RWPE2 (cell line): ENCODE measurements at regions not wholly inside any gene's neighbourhood (a gene's known extent, or its start where the extent isn't known, plus 50 kb on each side); places are given as distances from the start of the nearest gene placed in this dataset.

Experiments used
- ATAC-seq: fragments of 200-7000 bp; cut with Tn5 transposase; 3 replicates; pipeline ENCODE4 v1.9.1; 2021; ENCODE audit warnings: low read depth
- DNase-seq: peaks from one replicate; pipeline ENCODE4 v3.0.0-alpha.2; 2020; ENCODE audit warnings: low spot score
- H3K27ac ChIP-seq: fragments of 450-650 bp; 2 replicates; pipeline ENCODE4 v1.5.1; 2017; ENCODE audit warnings: mild to moderate bottlenecking; ENCODE audit not compliant: poor library complexity, severe bottlenecking
- H3K27me3 ChIP-seq: fragments of 250-450 bp; sonication (Bioruptor Pico); 2 replicates; pipeline ENCODE4 v1.5.1; 2021; ENCODE audit warnings: mild to moderate bottlenecking, moderate library complexity; ENCODE audit not compliant: insufficient read depth, poor library complexity, severe bottlenecking
- H3K36me3 ChIP-seq: fragments of 250-450 bp; sonication (Bioruptor Pico); 2 replicates; pipeline ENCODE4 v1.5.1; 2020; ENCODE audit warnings: low read depth, mild to moderate bottlenecking, moderate library complexity
- H3K4me1 ChIP-seq: fragments of 250-450 bp; sonication (Bioruptor Pico); 2 replicates; pipeline ENCODE4 v1.5.1; 2021; ENCODE audit warnings: mild to moderate bottlenecking, moderate library complexity; ENCODE audit not compliant: insufficient read depth, poor library complexity, severe bottlenecking
- H3K4me3 ChIP-seq: fragments of 250-450 bp; sonication (Bioruptor Pico); 2 replicates; pipeline ENCODE4 v1.5.1; 2021; ENCODE audit warnings: mild to moderate bottlenecking, moderate library complexity; ENCODE audit not compliant: severe bottlenecking
- H3K9me3 ChIP-seq: fragments of 250-450 bp; sonication (Bioruptor Pico); 2 replicates; pipeline ENCODE4 v1.5.1; 2021; ENCODE audit warnings: mild to moderate bottlenecking, moderate library complexity; ENCODE audit not compliant: severe bottlenecking
- TF ChIP-seq, protein P1 (sequence below): fragments of 450-650 bp; IDR thresholded peaks from one replicate; pipeline ENCODE4 v1.5.1; 2017; ENCODE audit warnings: mild to moderate bottlenecking, moderate library complexity; ENCODE audit not compliant: poor library complexity, severe bottlenecking

DNA sequence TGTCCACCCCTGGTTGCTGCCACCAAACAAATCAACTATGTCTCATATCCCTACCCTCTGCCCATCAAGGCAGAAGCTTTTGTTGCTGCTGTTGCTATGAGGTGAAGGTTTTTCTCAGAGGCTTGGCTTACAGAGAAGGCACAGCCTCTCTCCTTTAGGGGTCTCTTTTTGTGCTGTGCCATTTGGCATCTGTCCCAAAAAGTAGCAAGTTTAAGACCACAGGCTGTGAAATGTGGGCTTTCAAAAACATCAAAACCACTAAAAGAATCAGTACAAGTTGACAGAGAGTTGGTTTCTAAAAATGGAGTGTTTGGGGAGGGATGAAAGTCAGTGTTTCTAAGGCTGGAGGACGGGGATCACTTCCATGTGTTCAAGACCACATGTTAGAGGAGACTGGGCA lies 634.9 kb downstream of the BCOR start:
- Histone ChIP-seq H3K9me3 (no peaks in the 10 kb centered on the region), H3K27ac (no peak overlapping the region), H3K4me1 (no peaks in the 10 kb centered on the region), H3K4me3 (no peak overlapping the region), H3K27me3 (no peaks in the 10 kb centered on the region), H3K36me3 (no peaks in the 10 kb centered on the region)
- ATAC-seq: no peak
- TF ChIP-seq, protein P1, sequence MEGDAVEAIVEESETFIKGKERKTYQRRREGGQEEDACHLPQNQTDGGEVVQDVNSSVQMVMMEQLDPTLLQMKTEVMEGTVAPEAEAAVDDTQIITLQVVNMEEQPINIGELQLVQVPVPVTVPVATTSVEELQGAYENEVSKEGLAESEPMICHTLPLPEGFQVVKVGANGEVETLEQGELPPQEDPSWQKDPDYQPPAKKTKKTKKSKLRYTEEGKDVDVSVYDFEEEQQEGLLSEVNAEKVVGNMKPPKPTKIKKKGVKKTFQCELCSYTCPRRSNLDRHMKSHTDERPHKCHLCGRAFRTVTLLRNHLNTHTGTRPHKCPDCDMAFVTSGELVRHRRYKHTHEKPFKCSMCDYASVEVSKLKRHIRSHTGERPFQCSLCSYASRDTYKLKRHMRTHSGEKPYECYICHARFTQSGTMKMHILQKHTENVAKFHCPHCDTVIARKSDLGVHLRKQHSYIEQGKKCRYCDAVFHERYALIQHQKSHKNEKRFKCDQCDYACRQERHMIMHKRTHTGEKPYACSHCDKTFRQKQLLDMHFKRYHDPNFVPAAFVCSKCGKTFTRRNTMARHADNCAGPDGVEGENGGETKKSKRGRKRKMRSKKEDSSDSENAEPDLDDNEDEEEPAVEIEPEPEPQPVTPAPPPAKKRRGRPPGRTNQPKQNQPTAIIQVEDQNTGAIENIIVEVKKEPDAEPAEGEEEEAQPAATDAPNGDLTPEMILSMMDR: no peak
- no peak for DNase-seq

DNA sequence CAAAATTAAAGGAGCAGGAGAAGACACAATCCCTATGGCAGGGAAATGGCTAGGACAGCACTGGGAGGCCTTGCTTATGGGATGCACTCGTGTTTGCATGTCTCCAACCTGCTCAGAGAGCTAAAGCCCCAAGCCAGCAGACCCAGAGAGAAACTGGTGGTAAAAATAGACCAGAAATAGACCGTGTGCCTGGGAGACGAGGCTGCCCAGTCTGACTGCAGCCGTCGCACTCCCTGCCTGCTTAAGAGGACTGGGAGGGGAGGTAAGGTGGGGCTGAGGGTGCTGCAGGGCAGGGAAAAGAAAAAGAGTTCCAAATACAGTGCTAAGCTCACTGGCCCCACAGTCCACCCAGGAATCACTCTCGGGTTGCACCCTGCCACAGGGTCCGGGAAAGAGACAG lies 633.5 kb downstream of the BCOR start:
- H3K4me1 ChIP-seq: no peaks in the 10 kb centered on the region
- H3K9me3 ChIP-seq: no peaks in the 10 kb centered on the region
- H3K27ac ChIP-seq: no peak overlapping the region
- no peak for ATAC-seq
- TF ChIP-seq, protein P1: no peak
- no peak for DNase-seq
- H3K27me3 ChIP-seq: no peaks in the 10 kb centered on the region
- no peak overlapping the region for H3K4me3 ChIP-seq
- H3K36me3 ChIP-seq: no peaks in the 10 kb centered on the region

DNA sequence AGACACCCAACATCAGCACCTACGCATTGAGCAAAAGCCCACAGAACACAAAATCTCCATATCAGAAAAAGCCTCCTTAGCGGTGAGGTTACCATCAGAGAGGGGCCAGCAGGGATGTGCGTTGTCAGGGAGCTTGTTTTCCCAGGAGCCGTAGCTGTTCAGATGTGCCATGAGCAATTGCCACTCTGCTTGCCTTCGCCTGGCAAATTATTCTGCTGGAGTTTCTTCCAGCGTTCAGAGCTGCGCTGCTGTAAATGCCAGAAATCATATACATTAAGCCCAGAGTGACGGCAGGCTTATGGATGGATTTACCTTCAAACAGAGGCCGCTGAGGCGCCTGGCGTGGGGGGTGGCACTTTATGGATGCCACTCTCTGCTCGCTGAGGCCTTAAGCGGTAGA lies 632.3 kb downstream of the BCOR start:
- no peaks in the 10 kb centered on the region for H3K36me3 ChIP-seq
- ATAC-seq (no peak), DNase-seq (no peak)
- H3K9me3 ChIP-seq: no peaks in the 10 kb centered on the region
- H3K4me3 ChIP-seq: no peak overlapping the region
- no peak overlapping the region for H3K27ac ChIP-seq
- TF ChIP-seq, protein P1: no peak
- no peaks in the 10 kb centered on the region for H3K4me1 ChIP-seq
- H3K27me3 ChIP-seq: no peaks in the 10 kb centered on the region

DNA sequence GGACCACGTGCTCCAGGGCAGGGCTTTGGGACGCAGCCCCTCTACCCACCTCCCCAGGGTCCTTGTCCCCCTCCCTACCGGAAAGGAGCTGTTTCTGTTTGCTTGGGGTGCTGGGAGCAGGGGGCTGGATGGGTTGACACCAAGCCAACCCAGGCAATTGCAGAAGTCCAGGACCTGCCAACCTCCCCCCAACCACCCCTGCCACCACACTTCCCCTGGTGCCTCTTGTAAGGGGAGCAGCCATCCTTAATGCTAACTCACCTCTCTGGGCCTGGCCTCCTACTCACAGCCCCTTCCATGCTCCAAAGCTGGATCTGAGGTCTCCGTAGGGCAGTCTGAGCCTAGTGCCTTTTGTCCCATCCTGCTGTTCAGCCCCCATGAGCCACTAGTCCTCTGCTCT lies 631.9 kb downstream of the BCOR start:
- no peaks in the 10 kb centered on the region for H3K27me3 ChIP-seq
- no peak overlapping the region for H3K4me3 ChIP-seq
- no peak for ATAC-seq
- no peak overlapping the region for H3K27ac ChIP-seq
- H3K36me3 ChIP-seq: no peaks in the 10 kb centered on the region
- DNase-seq: no peak
- H3K4me1 ChIP-seq: no peaks in the 10 kb centered on the region
- no peaks in the 10 kb centered on the region for H3K9me3 ChIP-seq
- TF ChIP-seq, protein P1: no peak

DNA sequence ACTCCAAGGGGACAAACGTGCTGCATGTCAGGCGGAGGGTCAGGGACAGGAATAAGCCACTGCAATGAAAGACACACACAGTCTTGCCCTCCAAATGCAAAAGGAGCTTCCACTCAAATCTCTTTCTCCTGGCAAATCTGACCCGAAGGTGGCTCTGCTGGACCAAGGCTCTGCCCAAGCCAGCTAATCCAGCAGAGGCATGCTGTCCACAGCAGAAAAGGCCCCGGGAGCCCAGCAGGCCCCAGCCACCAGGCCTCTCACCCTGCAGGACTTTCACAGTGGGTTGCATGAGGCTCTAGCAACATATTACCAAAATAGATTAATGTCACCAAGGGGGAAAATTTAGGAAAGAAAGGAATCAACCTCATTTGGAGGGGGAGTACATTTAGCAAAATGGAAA lies 628.6 kb downstream of the BCOR start:
- H3K27ac ChIP-seq: no peak overlapping the region
- ATAC-seq: no peak
- no peak overlapping the region for H3K4me3 ChIP-seq
- TF ChIP-seq, protein P1: no peak
- H3K9me3 ChIP-seq: no peaks in the 10 kb centered on the region
- no peaks in the 10 kb centered on the region for H3K4me1 ChIP-seq
- no peaks in the 10 kb centered on the region for H3K27me3 ChIP-seq
- H3K36me3 ChIP-seq: no peaks in the 10 kb centered on the region
- no peak for DNase-seq
